ENCODE measurements at regions not wholly inside any gene's neighbourhood (a gene's known extent, or its start where the extent isn't known, plus 50 kb on each side); places are given as distances from the start of the nearest gene placed in this dataset.
"Not testable (repeated sequence)": the region's sequence is repeated elsewhere in the genome, so short reads cannot be mapped to it uniquely, and the experiment has no call there.

DNA sequence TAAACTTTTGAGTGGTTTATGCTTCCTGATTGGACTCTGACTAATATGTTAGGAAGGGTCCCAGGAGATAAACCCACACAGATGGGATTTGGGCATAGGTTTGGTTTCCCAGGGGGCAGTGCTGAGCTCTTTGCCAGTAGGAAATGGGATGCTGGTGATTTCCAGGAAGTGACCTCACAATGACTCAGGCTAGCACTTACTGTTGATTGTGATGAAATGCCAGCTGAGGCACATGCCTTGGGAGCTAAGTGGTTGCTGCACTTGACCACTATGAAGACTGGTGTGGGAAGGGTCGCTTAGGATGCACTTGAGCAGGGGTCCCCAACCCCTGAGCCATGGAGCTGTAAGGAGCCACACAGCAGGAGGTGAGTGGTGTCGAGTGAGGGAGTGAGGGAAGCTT, 55.5 kb upstream of the METTL14 start:
- intact Hi-C loops (cut with DNase I; ENCODE audit: low total_unique reads); H3K36me3 ChIP-seq; H3K4me1 ChIP-seq; H3K27me3 ChIP-seq; in situ Hi-C loops (cut with MboI; ENCODE audit: low pct_ligation_motif_present in 1 of 4, low pct_unique_long_range_greater_than_20kb in 1 of 4, low sequenced_read_pairs in 3 of 4); H3K27ac ChIP-seq; H3K4me3 ChIP-seq; DNase-seq; H3K9me3 ChIP-seq: not testable (repeated sequence)
- WGBS, 2 donors (ENCODE audit: low coverage in 1 of 2) = 79% methylated on average over 2 of the region's 2 CpGs; no CpG with 5 or more reads in 1 of the 2 donors

DNA sequence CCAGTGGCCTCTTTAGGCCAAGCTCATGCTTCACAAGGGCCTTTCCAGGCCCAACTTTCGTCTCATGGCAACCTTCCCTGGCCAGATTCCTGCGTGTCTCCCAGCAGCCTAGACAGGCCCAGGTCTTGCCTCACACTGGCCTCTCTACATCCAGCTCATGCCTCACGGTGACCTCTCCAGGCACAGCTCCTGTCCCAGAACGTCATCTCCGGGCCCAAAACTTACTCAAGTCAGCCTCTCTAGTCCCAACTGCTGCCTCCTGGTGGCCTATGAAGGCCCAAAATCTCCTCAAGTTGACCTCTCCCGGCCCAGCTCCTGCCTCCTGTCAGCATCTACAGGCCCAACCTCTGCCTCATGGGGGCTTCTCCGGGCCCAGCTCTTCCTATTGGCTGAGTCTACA, 54.3 kb upstream of the METTL14 start:
- H3K27ac ChIP-seq; in situ Hi-C loops (cut with MboI; ENCODE audit: low pct_ligation_motif_present in 1 of 4, low pct_unique_long_range_greater_than_20kb in 1 of 4, low sequenced_read_pairs in 3 of 4); intact Hi-C loops (cut with DNase I; ENCODE audit: low total_unique reads); H3K36me3 ChIP-seq; DNase-seq; H3K27me3 ChIP-seq; H3K4me1 ChIP-seq; H3K4me3 ChIP-seq; H3K9me3 ChIP-seq: not testable (repeated sequence)
- 100% methylated on average over 1 of the region's 7 CpGs; no CpG with 5 or more reads in 1 of the 2 donors for WGBS, 2 donors (ENCODE audit: low coverage in 1 of 2)

DNA sequence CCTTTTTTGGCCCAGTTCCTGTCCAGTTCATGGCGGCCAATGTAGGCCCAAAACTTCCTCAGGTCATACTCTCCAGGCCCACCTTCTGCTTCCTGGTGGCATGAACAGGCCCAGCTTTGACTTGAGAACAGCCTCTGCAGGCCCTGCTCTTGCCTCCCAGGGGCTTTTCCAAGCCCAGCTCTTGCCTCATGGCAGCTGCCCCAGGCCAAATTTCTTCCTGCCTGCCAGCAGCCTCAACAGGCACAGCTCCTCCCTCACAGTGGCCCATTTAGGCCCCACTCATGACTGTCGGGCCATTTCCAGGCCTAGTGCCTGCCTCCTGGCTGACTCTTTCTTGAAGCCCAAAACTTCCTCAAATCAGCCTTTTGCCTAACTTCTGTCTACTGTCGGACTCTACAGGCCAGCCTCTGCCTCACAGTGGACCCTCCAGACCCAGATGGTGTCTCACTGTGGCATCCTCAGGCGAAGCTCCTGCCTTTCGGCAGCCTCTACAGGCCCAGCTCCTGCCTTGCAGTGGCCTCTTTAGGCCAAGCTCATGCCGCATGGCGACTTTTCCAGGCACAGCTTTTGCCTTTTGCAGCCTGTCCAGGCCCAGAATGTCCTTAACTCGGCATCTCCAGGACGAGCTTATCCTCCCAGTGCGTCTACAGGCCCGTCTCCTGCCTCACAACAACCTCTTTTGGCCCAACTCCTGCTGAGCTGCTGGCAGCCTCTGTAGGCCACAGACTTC, 53.7 kb upstream of the METTL14 start:
- H3K9me3 ChIP-seq; H3K27ac ChIP-seq; H3K4me1 ChIP-seq; DNase-seq; intact Hi-C loops (cut with DNase I; ENCODE audit: low total_unique reads); in situ Hi-C loops (cut with MboI; ENCODE audit: low pct_ligation_motif_present in 1 of 4, low pct_unique_long_range_greater_than_20kb in 1 of 4, low sequenced_read_pairs in 3 of 4); H3K27me3 ChIP-seq; H3K36me3 ChIP-seq; H3K4me3 ChIP-seq: not testable (repeated sequence)
- 90% methylated on average over 11 of the region's 11 CpGs; no CpG with 5 or more reads in 1 of the 2 donors for WGBS, 2 donors (ENCODE audit: low coverage in 1 of 2)

DNA sequence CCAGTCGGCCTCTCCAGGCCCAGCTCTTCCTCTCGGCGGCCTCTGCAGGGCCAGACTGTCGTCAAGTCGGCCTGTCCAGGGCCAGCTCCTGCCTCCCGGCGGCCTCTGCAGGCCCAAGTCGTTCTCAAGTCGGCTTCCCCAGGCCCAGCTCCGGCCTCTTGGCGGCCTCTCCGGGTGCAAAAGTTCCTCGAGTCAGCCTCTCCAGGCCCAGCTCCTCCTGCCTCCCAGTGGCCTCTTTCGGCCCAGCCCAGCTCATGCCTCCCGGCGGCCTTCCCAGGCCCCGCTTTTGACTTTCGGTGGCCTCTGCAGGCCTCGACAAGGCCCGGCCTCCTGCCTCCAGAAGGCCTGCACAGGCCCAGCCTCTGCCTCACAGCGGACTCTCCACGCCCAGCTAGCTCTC, 51.7 kb upstream of the METTL14 start:
- H3K27me3 ChIP-seq; H3K9me3 ChIP-seq; H3K4me1 ChIP-seq; DNase-seq; in situ Hi-C loops (cut with MboI; ENCODE audit: low pct_ligation_motif_present in 1 of 4, low pct_unique_long_range_greater_than_20kb in 1 of 4, low sequenced_read_pairs in 3 of 4); intact Hi-C loops (cut with DNase I; ENCODE audit: low total_unique reads); H3K27ac ChIP-seq; H3K4me3 ChIP-seq; H3K36me3 ChIP-seq: not testable (repeated sequence)
- WGBS, 2 donors (ENCODE audit: low coverage in 1 of 2) = 100% methylated on average over 1 to 14 of the region's 22 CpGs

DNA sequence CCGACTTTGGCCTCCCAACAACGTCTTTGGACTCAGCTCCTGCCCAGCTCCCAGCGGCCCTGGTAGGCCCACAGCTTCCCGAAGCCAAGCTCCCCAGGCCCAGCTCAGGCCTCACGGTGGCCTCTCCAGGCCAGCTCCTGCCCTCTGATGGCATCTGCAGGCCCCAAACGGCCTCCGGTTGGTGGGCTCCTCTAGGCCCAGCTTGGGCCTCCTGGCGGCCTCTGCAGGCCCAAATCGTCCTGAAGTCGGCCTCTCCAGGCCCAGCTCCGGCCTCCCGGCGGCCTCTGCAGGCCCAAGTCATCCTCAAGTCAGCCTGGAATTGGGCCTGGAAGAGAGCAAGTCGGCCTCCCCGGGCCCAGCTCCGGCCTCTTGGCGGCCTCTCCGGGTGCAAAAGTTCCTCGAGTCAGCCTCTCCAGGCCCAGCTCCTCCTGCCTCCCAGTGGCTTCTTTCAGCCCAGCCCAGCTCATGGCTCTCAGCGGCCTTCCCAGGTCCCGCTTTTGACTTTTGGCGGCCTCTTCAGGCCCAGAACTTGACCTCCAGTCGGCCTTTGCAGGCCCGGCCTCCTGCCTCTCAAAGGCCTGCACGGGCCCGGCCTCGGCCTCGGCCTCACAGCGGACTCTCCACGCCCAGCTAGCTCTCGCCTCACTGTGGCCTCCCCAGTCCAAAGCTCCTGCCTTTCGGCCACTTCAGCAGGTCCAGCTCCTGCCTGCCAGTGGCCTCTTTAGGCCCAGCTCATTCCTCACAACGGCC, 50.9 kb upstream of the METTL14 start:
- DNase-seq; H3K27me3 ChIP-seq; H3K36me3 ChIP-seq; H3K4me3 ChIP-seq; H3K4me1 ChIP-seq; intact Hi-C loops (cut with DNase I; ENCODE audit: low total_unique reads); H3K9me3 ChIP-seq; in situ Hi-C loops (cut with MboI; ENCODE audit: low pct_ligation_motif_present in 1 of 4, low pct_unique_long_range_greater_than_20kb in 1 of 4, low sequenced_read_pairs in 3 of 4); H3K27ac ChIP-seq: not testable (repeated sequence)
- WGBS, 2 donors (ENCODE audit: low coverage in 1 of 2) = 80 to 97% methylated on average over 1 to 31 of the region's 33 CpGs

Small RNA genes lying in the stretch of these regions (small RNA-seq; reads per million reads assigned to genes)
- gene AC092670.1 = 0 reads per million in 4 donors
- gene RNU6-1054P = 0 to 0.18 (median 0) reads per million in 4 donors
